Spinal cord (tissue), 9 donors: ENCODE measurements at regions not wholly inside any gene's neighbourhood (a gene's known extent, or its start where the extent isn't known, plus 50 kb on each side); places are given as distances from the start of the nearest gene placed in this dataset.

ENCODE experiments used
- DNase-seq, 6 donors: peaks; one replicate each; pipeline versions ENCODE4 v3.0.0 to v3.0.0-alpha.2; 2013 to 2015; ENCODE audit warnings: low spot score in 6 of 6, low read depth in 4 of 6
- H3K27ac ChIP-seq: one replicate; pipeline ENCODE4 v1.5.1; 2013; ENCODE audit warnings: low read depth, low read length, control low read depth
- H3K27me3 ChIP-seq: one replicate; pipeline ENCODE4 v1.6.1; 2013; ENCODE audit warnings: low read length; ENCODE audit not compliant: control insufficient read depth, insufficient read depth
- H3K36me3 ChIP-seq: one replicate; pipeline ENCODE4 v1.6.1; 2013; ENCODE audit warnings: low read length; ENCODE audit not compliant: control insufficient read depth, insufficient read depth
- H3K4me1 ChIP-seq: one replicate; pipeline ENCODE4 v1.6.1; 2013; ENCODE audit warnings: low read length; ENCODE audit not compliant: control insufficient read depth, insufficient read depth
- H3K4me3 ChIP-seq: one replicate; pipeline ENCODE4 v1.5.1; 2013; ENCODE audit warnings: low read depth, low read length, control low read depth
- H3K9me3 ChIP-seq: one replicate; pipeline ENCODE4 v1.6.1; 2013; ENCODE audit warnings: low read length; ENCODE audit not compliant: control insufficient read depth, insufficient read depth
- WGBS: methylation state at CpG from one replicate; pipeline ENCODE4 v1.1.5; 2013; ENCODE audit warnings: missing lambda C conversion rate; ENCODE audit not compliant: insufficient coverage; 5-methylcytosine and 5-hydroxymethylcytosine counted together
- donor health status: healthy.

DNA sequence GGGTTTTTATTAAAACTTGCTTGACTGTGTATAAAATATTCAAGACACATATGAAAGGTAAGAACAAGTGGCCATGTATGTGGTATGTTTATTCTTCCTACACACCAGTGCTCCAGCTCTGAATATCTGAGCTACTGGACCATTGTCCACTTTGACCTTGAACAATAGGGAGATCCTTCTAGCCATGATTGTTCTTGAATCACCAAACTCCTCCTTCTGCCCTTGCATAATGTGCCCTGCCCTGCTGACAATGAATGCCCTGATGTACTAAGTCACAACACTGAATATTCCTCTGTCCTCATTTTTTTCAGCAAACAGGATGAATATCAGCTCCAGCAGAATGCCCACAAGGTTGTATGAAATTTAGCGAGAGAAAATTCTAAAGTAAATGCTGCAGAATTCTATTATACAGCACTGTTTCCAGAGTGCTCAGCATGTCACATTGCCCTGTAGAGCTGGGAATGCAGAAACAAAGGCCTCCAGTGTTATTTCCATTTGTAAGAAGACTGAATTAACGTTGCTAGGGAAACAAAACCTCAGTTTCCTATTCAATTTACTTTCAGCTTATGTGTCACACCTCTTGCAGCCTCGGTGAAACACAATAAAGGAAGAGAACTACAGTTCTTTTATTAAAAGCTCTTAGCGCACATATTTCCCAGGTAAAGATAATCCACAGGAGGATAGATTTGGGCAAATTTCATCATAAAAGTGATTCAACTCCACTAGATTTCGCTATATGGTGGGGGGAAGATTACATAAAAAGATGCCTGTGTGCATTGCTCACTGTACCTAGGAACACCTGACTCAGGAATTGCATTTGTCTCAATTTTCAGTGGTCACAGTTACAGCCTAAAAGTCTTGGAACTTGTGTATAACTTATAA lies 187.4 kb upstream of the ATP1B1 start:
- Histone ChIP-seq H3K4me3 (no peak overlapping the region), H3K27ac (no peak overlapping the region), H3K9me3 (no peaks in the 10 kb centered on the region), H3K27me3 (no peaks in the 10 kb centered on the region), H3K4me1 (peaks cover 1% of the 10 kb centered on the region), H3K36me3 (no peaks in the 10 kb centered on the region)
- WGBS, result no CpG with 5 or more reads among the region's 5 CpGs
- DNase-seq, result peak in 5 of 6 donors; percentile 5 to 85 (median 23)

- 85% methylated on average over 3 of the region's 6 CpGs for WGBS
- Histone ChIP-seq H3K27me3 (no peaks in the 10 kb centered on the region), H3K4me1 (no peaks in the 10 kb centered on the region), H3K27ac (no peak overlapping the region), H3K36me3 (no peaks in the 10 kb centered on the region), H3K4me3 (no peak overlapping the region), H3K9me3 (no peaks in the 10 kb centered on the region)
- DNase-seq, result peak in 1 of 6 donors; percentile 8
Observed at GRCh38 chr1:168920456-168921094, 185.9 kb upstream of the ATP1B1 start.

- no CpG with 5 or more reads among the region's 3 CpGs for whole genome bisulfite sequencing
- H3K4me3 ChIP-seq, result no peak overlapping the region
- H3K36me3 ChIP-seq, result no peaks in the 10 kb centered on the region
- H3K27ac ChIP-seq, result no peak overlapping the region
- H3K9me3 ChIP-seq, result no peaks in the 10 kb centered on the region
- DNase-seq, result no peak
- no peaks in the 10 kb centered on the region for H3K4me1 ChIP-seq
- H3K27me3 ChIP-seq, result no peaks in the 10 kb centered on the region
Observed at GRCh38 chr1:168921629-168922028, 184.9 kb upstream of the ATP1B1 start.

DNA sequence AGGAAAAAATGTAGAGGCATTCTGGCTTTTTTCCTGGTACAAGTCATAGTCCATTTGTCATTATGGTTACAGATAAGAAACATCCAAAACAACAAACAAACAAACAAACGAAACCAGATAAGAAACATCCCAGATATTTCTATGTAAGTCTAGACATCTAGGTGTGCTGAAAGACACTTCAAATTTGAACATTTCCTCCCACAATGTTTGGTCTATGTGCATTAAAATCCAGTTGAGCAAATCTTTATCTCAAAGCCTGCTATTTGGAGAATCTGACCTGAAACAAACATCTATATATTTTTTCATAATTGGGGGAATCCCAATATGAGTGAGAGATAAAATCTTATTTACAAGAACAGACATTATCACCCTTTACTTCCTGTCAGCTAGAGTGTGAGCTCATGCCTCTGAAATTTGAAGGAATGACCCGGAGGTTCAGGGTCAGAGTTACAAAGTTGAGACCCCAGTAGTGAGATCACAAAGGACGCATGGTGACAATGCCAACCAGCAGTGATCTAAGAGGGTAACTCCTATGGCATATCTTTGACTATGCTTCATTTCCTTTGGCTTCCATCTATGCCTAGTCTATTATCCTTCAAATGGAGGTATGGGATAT lies 182.9 kb upstream of the ATP1B1 start:
- H3K27me3 ChIP-seq, result no peaks in the 10 kb centered on the region
- WGBS, result no CpG with 5 or more reads among the region's 3 CpGs
- H3K36me3 ChIP-seq, result no peaks in the 10 kb centered on the region
- no peak for DNase-seq
- no peaks in the 10 kb centered on the region for H3K4me1 ChIP-seq
- H3K4me3 ChIP-seq, result no peak overlapping the region
- no peak overlapping the region for H3K27ac ChIP-seq
- H3K9me3 ChIP-seq, result no peaks in the 10 kb centered on the region

DNA sequence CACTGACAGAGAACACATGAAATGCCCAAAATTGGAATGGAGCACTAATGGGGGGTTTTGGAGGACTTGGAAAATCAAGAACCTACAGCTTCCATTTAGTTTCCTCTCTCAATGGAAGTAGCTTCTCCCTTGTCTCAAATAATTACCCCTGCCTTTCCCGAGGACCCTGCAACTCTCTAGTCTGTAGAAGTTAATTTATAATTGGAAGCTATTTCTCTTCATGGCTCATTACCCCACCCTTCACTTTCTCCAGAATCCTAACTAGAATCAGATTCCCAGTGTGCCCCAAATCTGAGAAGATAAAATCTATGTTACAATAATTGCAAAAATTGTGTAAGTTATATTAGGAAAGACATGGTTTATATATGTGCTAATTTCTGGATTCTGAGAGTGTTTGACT lies 181.5 kb upstream of the ATP1B1 start:
- no CpG with 5 or more reads among the region's 1 CpG for WGBS
- DNase-seq, result no peak
- H3K27me3 ChIP-seq, result no peaks in the 10 kb centered on the region
- H3K4me1 ChIP-seq, result no peaks in the 10 kb centered on the region
- no peaks in the 10 kb centered on the region for H3K9me3 ChIP-seq
- no peaks in the 10 kb centered on the region for H3K36me3 ChIP-seq
- H3K4me3 ChIP-seq, result no peak overlapping the region
- no peak overlapping the region for H3K27ac ChIP-seq

DNA sequence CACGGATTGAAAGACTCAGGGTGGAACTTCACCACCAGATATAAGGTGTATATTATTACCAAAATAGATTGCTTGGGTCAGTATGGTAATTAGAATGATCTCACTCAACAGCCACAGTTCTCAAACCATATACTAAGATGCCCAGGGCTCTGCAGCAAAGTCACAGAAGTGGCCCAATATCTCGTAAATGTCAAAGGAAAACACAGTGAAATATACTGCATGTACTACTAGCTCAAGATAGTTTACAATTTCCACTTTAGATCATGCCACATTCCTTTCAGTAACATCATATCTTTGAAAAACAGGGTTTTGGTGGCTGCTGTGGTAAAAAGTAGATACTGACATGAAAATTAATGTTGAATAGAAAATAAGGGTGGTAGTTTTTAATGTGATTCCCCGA lies 180.3 kb upstream of the ATP1B1 start:
- no peak for DNase-seq
- Histone ChIP-seq H3K4me3 (no peak overlapping the region), H3K27ac (no peak overlapping the region), H3K27me3 (no peaks in the 10 kb centered on the region), H3K36me3 (no peaks in the 10 kb centered on the region), H3K4me1 (no peaks in the 10 kb centered on the region), H3K9me3 (no peaks in the 10 kb centered on the region)
- WGBS, result no CpG with 5 or more reads among the region's 3 CpGs

GRCh38 chr1:168932539-168932938 lies 174.0 kb upstream of the ATP1B1 start:
- Histone ChIP-seq H3K4me1 (no peaks in the 10 kb centered on the region), H3K4me3 (no peak overlapping the region), H3K27me3 (no peaks in the 10 kb centered on the region), H3K36me3 (no peaks in the 10 kb centered on the region), H3K27ac (no peak overlapping the region), H3K9me3 (peaks cover 2% of the 10 kb centered on the region)
- WGBS, result no CpG with 5 or more reads among the region's 3 CpGs
- no peak for DNase-seq

GRCh38 chr1:168933141-168933805 lies 173.2 kb upstream of the ATP1B1 start:
- DNase-seq, result peak in 1 of 6 donors; percentile 32
- no peaks in the 10 kb centered on the region for H3K27me3 ChIP-seq
- H3K9me3 ChIP-seq, result peaks cover 2% of the 10 kb centered on the region
- WGBS, result 83% methylated on average over 2 of the region's 4 CpGs
- H3K4me1 ChIP-seq, result no peaks in the 10 kb centered on the region
- no peak overlapping the region for H3K4me3 ChIP-seq
- no peak overlapping the region for H3K27ac ChIP-seq
- H3K36me3 ChIP-seq, result no peaks in the 10 kb centered on the region

- WGBS, result 44% methylated on average over 2 of the region's 3 CpGs
Observed at GRCh38 chr1:168939110-168939946, 167.2 kb upstream of the ATP1B1 start.

More at GRCh38 chr1:168939110-168939946, 167.2 kb upstream of the ATP1B1 start:
- peak in 1 of 6 donors; percentile 72 for DNase-seq
- Histone ChIP-seq H3K27me3 (no peaks in the 10 kb centered on the region), H3K27ac (no peak overlapping the region), H3K4me3 (no peak overlapping the region), H3K36me3 (no peaks in the 10 kb centered on the region), H3K9me3 (peaks cover under 1% of the 10 kb centered on the region), H3K4me1 (no peaks in the 10 kb centered on the region)
